Retina (tissue), 1 donor: ENCODE measurements at regions not wholly inside any gene's neighbourhood (a gene's known extent, or its start where the extent isn't known, plus 50 kb on each side); places are given as distances from the start of the nearest gene placed in this dataset.

Experiments
- DNase-seq: peaks from one replicate; pipeline ENCODE4 v3.0.0-alpha.2; 2016

DNA sequence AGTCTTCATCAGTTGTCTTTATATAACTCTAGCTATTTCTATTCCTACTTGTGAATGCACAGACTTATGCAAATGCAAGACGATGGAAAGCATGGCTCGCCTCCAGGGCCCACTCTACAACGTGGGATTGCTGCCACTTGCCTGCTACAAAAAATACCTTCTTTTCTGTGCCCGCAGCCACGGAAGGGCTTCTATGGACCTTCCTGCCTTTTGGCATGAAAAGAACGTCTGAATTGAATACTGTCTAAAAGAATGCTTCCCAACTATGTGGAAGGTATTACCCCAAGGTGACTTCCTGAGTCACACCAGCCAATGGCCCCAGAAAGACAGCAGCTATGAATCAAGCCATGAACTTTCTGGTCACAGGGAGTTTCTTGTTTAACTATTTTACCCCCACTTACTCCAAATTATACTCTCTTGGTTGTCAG is 261.2 kb downstream of the HIVEP2 start:
- DNase-seq: no peak

DNA sequence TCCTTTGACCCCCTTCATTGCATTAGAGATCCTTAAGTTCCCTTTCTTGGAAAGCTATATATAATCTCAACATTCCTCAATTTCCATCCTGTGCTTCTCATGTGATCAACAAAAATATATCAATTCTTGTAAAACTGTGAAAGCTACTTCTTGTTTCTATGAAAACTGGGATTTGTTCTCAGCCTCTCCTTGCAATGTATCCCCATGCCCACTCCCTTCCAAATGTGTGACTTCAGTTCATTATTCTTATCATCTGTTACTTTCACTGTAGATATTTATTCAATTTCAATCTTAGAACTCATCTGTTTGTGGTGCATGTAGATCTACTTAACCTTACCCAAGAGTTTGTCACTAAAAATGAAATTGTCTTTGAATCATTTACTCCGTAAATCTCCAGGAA is 260.6 kb downstream of the HIVEP2 start:
- no peak for DNase-seq

DNA sequence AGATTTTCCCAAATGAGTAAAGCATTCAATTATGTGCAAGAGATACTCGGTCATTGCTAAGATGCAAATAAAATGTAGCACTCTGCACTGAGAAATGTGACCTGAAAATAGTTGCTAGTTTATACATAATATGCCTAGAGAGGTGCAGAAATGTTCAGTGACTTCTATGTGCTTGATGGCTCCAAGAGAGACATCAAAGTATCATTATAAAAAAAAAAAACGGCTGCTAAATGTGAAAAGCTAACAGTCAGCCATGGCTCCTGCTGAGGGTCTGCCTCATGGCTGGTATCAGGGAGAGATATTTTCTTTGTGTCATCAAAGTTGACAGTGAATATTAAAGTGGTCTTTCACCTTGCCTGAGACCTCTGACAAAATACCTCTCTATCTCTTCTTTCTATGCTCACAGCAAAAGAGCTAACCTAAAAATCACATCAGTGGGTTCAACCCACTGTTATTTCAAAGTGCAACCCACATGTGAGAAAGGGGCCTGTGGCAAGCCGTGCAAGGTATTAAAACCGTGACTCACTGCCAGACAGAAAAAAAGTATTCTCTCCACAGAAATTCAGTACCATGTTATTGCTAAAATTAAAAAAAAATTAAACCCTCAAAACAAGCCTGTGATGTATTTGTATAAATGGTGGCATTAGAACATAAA is 259.0 kb downstream of the HIVEP2 start:
- DNase-seq: no peak

DNA sequence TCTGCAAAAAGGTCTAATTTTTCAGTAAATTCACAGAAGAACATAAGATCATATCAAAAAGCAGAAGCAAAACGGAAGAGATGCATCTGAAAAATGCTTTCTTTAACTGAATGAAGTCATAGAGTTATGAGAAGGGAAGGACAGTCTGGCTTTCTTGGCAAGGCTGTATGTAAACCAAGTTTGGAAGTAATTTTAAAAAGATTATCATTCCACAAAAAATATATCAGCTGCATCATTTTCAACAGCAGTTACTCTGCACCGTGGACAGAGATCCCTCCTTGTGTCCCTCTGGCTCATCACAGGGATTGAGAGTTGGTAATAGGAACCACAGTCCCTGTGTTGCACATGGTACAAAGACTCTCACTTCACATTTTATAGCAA is 258.5 kb downstream of the HIVEP2 start:
- no peak for DNase-seq

DNA sequence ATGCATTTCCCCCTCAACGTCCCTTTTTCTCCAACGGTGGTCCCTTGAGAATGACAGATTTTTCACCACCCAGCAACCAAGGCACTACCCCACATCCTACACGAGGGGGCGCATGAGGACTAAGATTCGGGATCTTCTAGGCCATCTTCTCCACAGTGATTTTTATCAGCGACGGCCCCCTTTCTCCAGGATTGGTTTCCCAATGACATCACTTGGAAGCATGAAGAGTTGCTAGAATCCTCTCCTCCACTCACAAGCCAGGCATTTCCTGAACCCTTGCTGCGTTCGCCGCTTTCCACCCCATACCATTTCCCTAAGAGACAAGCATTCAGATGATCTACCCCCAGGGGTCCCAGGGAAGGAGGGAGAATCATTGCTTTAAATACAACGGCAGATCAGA is 252.0 kb downstream of the HIVEP2 start:
- peak; percentile 87 for DNase-seq

DNA sequence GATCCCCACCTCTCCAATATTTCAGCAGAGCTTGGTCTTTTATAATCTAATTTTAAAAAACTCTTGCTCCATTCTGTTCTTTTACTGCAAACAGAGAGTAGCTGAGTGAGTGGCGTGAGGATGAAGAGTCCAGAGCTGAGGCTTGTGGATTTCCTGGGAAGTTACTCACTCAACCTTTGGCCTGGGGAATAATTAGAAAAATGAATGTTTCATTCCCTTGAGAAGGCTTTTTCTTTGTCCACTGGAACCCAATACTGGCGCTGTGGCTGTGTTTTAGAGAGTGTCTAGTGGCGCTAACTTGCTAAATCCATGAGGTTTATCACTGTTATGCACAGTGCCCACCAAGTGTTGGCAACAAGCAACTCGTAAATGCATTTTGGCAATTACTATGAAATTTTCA is 251.5 kb downstream of the HIVEP2 start:
- DNase-seq: no peak

DNA sequence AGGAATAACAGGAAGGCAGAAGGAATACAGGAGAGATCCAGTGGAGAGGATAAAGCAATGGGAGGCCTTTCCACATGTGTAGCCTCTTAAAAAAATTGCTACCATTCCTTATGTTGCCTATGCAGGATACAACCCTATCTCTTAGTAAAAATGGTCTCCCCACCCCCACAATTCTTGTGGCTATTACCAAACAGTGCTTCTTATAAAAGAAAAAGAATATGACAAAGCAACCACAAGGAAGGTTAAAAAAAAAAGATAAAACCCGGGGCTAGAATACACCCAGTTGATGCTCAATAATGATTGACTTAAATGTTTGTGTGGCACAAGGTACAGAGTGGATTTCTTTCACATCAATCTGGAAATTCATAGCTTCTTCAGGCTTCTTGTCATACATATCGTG is 250.9 kb downstream of the HIVEP2 start:
- no peak for DNase-seq

DNA sequence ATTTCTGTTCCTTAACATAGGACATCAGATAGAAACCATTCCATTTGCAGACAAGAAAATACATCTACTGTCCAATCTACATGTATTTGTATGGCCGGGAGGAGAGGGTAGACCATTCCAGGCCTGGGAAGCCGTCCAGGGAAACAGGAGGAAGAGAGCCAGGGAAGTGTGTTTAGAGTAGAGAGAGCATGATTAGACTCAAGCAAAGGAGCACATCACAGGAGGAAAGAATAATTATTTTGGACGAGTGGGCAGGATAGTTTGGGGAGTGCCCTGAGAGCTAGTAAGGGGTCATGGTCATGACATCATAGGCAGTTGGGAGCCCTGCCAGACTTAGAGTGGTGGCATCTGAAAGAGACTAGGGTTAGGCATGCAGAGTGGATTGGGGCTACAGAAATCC is 250.0 kb downstream of the HIVEP2 start:
- DNase-seq: no peak

DNA sequence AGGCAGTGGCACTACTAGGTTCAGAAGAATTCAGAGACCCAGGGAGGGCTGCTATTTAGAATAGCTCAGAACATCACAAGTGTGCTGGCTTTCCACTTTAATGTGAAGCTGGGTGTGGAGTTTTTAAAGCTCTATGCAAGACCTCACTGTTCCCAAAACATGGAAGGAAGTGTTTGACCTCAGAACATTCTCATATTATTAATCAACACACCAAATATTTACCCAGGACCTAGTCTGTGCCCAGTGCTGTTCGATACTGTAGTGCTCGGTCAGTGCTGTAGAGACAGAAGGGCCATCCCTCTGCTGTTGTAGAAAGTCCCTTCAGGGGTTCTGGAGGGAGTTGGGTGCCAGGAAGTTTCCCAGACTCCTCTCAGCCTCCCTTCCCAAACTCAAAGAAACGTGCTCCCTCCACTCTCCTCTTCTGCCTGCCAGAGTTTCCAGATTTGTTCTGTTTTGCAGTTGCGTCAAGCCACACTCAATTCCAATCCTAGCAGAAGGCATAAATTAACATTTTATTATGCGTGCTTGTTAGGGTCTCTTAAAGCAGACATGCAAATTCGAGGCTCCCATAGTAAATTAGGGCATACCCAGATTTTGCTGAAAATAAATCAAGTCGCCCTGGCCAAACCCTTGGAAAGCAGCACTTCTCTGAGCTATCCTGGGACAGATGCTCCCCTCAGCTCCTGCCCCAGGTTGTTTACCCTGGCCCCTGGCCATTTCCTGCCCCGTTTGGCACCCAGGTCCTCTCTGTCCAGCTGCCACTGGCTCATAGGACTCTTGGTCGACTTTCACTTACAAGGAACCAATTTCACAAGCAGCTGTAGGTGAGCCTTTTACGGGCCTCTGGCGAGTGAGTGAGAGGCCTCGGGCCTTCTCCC is 248.6 kb downstream of the HIVEP2 start:
- no peak for DNase-seq

DNA sequence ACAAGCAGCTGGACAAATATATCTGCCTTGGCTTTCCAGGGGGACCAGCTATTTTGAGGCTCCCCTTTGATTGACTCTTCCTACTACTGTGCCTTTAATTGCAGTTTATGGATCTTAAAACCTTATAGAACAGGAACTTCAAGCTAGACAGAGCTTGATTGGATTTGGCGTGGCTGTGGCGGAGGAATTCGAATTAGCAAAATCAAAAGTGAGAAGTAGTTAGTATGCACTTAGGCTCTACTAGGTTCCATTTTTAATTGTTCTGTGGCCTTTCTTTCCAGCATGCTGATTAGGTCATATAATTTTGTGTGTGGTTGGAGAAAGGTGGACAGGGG is 248.0 kb downstream of the HIVEP2 start:
- no peak for DNase-seq

DNA sequence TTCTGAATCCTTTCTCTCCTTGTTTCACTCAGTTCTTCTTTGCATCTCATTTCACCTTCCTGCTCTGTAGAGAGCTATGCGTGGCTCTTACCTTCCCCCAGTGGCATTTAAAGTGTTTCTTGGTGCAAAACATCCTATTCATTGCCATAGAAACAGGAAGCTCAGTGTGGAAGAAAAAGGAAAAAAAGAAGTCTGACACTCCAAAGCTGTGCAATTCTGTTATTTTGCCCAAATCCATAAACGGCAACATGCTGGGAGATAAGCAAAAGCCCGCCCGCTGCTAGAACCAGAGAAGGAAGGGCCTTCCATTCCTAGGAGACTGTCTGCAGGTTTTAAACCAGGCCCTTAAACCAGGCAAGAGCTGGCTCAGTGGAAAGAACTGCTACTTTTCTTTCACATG is 247.1 kb downstream of the HIVEP2 start:
- DNase-seq: no peak

DNA sequence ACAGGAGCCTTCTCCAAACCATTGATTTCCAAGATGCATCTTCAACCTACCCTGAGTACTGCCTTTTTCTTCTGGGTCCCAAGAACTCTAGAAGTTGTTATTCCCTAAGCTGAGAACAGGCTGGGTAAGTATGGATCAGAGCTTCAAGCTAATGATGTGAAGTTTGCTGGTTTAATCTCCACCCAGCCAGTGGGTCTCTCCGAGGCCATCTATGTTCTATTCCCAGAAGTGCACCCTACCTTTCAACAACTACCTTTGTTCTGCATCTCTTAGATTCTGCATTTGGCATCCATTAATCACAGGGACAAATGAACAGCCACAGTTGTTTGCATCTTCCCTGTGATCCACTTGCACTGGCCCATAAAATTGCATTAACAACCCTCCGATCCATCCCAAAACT is 246.2 kb downstream of the HIVEP2 start:
- DNase-seq: no peak

DNA sequence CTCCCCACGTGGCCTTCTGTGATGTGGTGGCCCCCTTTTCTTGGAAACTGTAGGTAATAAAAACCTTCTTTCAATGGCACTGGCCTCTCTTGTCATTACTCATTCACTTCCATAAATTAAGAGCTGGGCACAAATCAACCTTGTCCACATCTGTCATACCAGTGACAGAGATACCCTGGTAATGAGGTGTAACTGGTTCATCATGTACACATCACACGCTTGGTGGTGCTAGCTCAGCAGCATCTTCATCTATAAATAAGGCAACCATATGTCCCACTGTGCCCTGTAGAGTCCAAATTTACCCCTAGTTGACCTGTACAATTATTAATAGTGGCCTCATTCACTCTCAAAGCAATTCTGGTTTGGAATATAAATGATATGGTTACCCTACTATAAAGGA is 245.6 kb downstream of the HIVEP2 start:
- no peak for DNase-seq

DNA sequence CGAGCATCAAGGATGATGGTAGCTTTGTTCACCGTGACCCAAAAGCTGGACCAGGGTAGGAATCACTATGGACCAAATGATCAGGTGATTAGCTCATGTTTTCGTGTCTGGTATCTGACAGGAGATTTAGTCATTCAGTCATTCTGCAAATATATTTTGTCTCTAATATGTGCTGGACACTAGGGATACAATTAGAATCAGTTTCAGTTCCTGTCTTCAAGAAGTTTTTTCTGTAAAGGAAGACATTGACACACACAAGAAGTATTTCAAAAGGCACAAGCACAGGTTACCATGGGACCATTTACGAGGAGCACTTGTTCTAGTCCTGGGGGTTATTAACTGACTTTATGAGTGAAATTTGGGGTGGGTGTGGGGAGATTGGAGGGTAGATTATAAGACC is 244.9 kb downstream of the HIVEP2 start:
- DNase-seq: no peak

DNA sequence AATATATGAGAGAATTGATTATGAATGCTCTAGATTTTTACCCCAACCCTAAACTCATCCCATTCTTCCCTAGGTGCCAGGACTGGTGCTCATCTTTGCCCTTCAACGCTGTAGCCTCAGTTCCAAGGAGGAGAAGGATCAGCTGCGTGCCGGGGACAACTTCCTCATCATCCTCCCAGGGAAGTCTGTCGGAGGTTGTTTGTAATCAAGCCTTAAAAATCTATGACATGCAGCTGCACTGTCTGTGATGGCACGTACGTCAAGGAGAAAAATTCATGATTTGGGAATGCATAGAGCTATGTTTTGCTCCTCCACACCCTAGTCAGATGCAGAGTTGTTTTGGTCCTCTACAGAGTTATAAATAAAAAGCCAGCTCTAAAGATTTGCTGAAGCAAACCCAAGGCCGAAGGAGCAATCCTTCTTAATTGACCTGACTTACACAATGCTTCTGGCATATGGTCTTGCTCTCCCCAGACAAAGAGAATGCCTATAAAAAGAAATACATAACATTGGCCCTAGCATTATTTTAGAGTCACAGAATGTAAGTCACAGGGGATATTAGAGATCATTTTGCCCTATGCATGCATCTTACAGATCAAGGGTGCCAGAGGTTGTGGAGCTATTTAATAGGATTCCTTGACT is 244.2 kb downstream of the HIVEP2 start:
- no peak for DNase-seq
